Gastrocnemius medialis (tissue), 4 donors: ENCODE measurements at regions not wholly inside any gene's neighbourhood (a gene's known extent, or its start where the extent isn't known, plus 50 kb on each side); places are given as distances from the start of the nearest gene placed in this dataset.
"Not testable (repeated sequence)": the region's sequence is repeated elsewhere in the genome, so short reads cannot be mapped to it uniquely, and the experiment has no call there.

Experiments used
- ATAC-seq, 2 donors: fragments of 150-250 bp; one replicate each; pipeline ENCODE4 v1.9.1; 2016
- DNase-seq, 2 donors: peaks; one replicate each; pipeline ENCODE4 v3.0.0-alpha.2; 2019
- H3K27ac ChIP-seq, 4 donors: fragments of 200-600 bp; sonication (generic); 1 replicate in 1 of 4; 2 replicates in 3 of 4; pipeline ENCODE4 v1.5.1; 2016 to 2018; ENCODE audit warnings: mild to moderate bottlenecking in 2 of 4, moderate library complexity in 1 of 4
- H3K27me3 ChIP-seq, 3 donors: fragments of 200-600 bp; sonication (generic) in 2 of 3; 1 replicate in 1 of 3; 2 replicates in 2 of 3; pipeline versions ENCODE4 v1.5.1 to v1.6.0; 2016 to 2019; ENCODE audit warnings: mild to moderate bottlenecking in 1 of 3, moderate library complexity in 1 of 3
- H3K36me3 ChIP-seq, 2 donors: fragments of 200-600 bp; sonication (generic) in 1 of 2; one replicate each; pipeline ENCODE4 v1.5.1; 2017 to 2018
- H3K4me1 ChIP-seq, 2 donors: fragments of 200-600 bp; sonication (generic) in 1 of 2; one replicate each; pipeline ENCODE4 v1.5.1; 2016 to 2017; ENCODE audit warnings: mild to moderate bottlenecking in 2 of 2
- H3K4me3 ChIP-seq, 4 donors: fragments of 200-600 bp; sonication (generic) in 3 of 4; 1 replicate in 1 of 4; 2 replicates in 3 of 4; pipeline ENCODE4 v1.5.1; 2016 to 2019; ENCODE audit warnings: mild to moderate bottlenecking in 2 of 4
- H3K9me3 ChIP-seq, 3 donors: fragments of 200-600 bp; sonication (generic) in 2 of 3; 1 replicate in 1 of 3; 2 replicates in 2 of 3; pipeline ENCODE4 v1.5.1; 2016 to 2019
- CTCF ChIP-seq, 5 experiments: fragments of 450-650 bp in 3 of 5; fragments of 200-600 bp in 2 of 5; sonication (generic) in 2 of 5; IDR thresholded peaks in 4 of 5; conservative IDR thresholded peaks in 1 of 5; 1 replicate in 4 of 5; 2 replicates in 1 of 5; pipeline ENCODE4 v1.5.1; 2016 to 2019; ENCODE audit warnings: antibody characterized with exemption in 5 of 5, mild to moderate bottlenecking in 3 of 5, moderate library complexity in 3 of 5
- POLR2A ChIP-seq, 2 donors: fragments of 450-650 bp; IDR thresholded peaks; one replicate each; pipeline ENCODE4 v1.6.1; 2017; ENCODE audit warnings: antibody characterized with exemption in 2 of 2, mild to moderate bottlenecking in 2 of 2, moderate library complexity in 2 of 2
- in situ Hi-C, 4 donors: fragments of 200-750 bp; cut with MboI; loops; one replicate each; pipeline versions ENCODE4 v1.15.0 to v1.8.0; 2017; ENCODE audit warnings: low sequenced_read_pairs in 4 of 4
- intact Hi-C: fragments of 100-400 bp; cut with DNase I; formaldehyde crosslinking; loops from one replicate; pipeline ENCODE4 v1.15.1; 2023; ENCODE audit warnings: low total_unique reads

GRCh38 chr4:66741081-66741480 is 804.2 kb downstream of the CENPC start:
- ATAC-seq (no peak), DNase-seq (no peak)
- in situ Hi-C loops (no loop called here), intact Hi-C loops (no loop called here)
- no peaks in the 10 kb centered on the region for H3K4me1 ChIP-seq
- H3K27me3 ChIP-seq, result no peaks in the 10 kb centered on the region
- H3K27ac ChIP-seq, result no peak overlapping the region
- H3K36me3 ChIP-seq, result no peaks in the 10 kb centered on the region
- H3K4me3 ChIP-seq, result no peak overlapping the region
- H3K9me3 ChIP-seq, result no peaks in the 10 kb centered on the region
- TF ChIP-seq POLR2A (IDR thresholded peaks at IDR 0.05) (no peak), CTCF (IDR thresholded peaks at IDR 0.05 in 4 of 5, conservative IDR thresholded peaks at IDR 0.05 in 1 of 5) (no peak)

GRCh38 chr4:66736606-66737005 is 808.7 kb downstream of the CENPC start:
- Histone ChIP-seq H3K9me3 (no peaks in the 10 kb centered on the region), H3K36me3 (no peaks in the 10 kb centered on the region), H3K27ac (no peak overlapping the region), H3K4me1 (no peaks in the 10 kb centered on the region), H3K4me3 (no peak overlapping the region), H3K27me3 (no peaks in the 10 kb centered on the region)
- intact Hi-C loops (no loop called here), in situ Hi-C loops (no loop called here)
- TF ChIP-seq POLR2A (IDR thresholded peaks at IDR 0.05) (no peak), CTCF (IDR thresholded peaks at IDR 0.05 in 4 of 5, conservative IDR thresholded peaks at IDR 0.05 in 1 of 5) (no peak)
- DNase-seq (no peak), ATAC-seq (no peak)

- DNase-seq (no peak), ATAC-seq (no peak)
- Histone ChIP-seq H3K4me1 (no peaks in the 10 kb centered on the region), H3K4me3 (no peak overlapping the region), H3K36me3 (no peaks in the 10 kb centered on the region), H3K27ac (no peak overlapping the region), H3K9me3 (no peaks in the 10 kb centered on the region), H3K27me3 (no peaks in the 10 kb centered on the region)
- intact Hi-C loops (no loop called here), in situ Hi-C loops (no loop called here)
- TF ChIP-seq CTCF (IDR thresholded peaks at IDR 0.05 in 4 of 5, conservative IDR thresholded peaks at IDR 0.05 in 1 of 5), result no peak
- TF ChIP-seq POLR2A (IDR thresholded peaks at IDR 0.05), result no peak
These were observed 817.0 kb downstream of the CENPC start for GRCh38 chr4:66728280-66728679.

GRCh38 chr4:66712301-66712921 is 832.9 kb downstream of the CENPC start:
- ATAC-seq, H3K9me3 ChIP-seq, H3K27ac ChIP-seq, intact Hi-C loops, H3K27me3 ChIP-seq, H3K4me1 ChIP-seq, DNase-seq, H3K4me3 ChIP-seq, in situ Hi-C loops, H3K36me3 ChIP-seq: not testable (repeated sequence)

- no peak for TF ChIP-seq POLR2A (IDR thresholded peaks at IDR 0.05)
- TF ChIP-seq CTCF (IDR thresholded peaks at IDR 0.05 in 4 of 5, conservative IDR thresholded peaks at IDR 0.05 in 1 of 5), result no peak
- ATAC-seq (no peak), DNase-seq (no peak)
- Histone ChIP-seq H3K27me3 (no peaks in the 10 kb centered on the region), H3K27ac (no peak overlapping the region), H3K4me1 (no peaks in the 10 kb centered on the region), H3K36me3 (no peaks in the 10 kb centered on the region), H3K4me3 (no peak overlapping the region), H3K9me3 (no peaks in the 10 kb centered on the region)
- intact Hi-C loops (no loop called here), in situ Hi-C loops (loop anchor here in 1 of 4 donors (10.0 kb wide), 1 partner anchor 59 kb away; no protein-coding TSS in a partner anchor)
These were observed 841.1 kb downstream of the CENPC start for GRCh38 chr4:66704243-66704642.
